ENCODE measurements at regions not wholly inside any gene's neighbourhood (a gene's known extent, or its start where the extent isn't known, plus 50 kb on each side); places are given as distances from the start of the nearest gene placed in this dataset.

DNA sequence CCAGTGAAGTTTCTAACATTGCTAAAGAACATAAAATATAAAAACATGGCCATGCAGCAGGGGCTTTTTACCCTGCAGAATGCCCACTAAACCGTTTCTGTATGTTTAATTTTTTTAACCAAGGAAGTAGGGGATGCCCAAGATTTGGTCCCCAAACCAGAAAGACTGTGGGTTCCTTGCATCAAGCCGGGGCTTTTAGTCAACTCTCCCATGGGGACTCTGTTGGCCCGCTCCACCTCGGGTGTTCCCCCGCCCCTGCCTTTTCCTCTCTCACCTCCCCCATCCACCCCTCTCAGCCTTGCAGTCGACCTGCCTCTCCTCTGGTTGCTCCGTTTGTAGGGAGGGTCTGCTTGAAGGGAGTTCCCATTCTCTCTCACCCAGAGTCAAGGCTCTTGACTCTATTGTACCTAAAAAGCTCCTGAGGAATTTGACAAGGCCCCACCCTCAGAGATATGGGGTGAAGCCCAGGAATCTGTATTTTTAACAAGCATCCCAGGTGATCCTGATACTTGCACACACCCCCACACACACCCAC is 117.5 kb downstream of the TOMM20 start:
- Histone ChIP-seq H4K20me1 (ENCODE audit: control insufficient read depth, insufficient read depth, low read length, poor library complexity, severe bottlenecking) (no peaks in the 10 kb centered on the region), H3K79me2 (ENCODE audit: control insufficient read depth, insufficient read depth, low read length) (no peaks in the 10 kb centered on the region), H3K4me2 (replicated peaks; ENCODE audit: low read depth, low read length, poor library complexity, severe bottlenecking) (peak overlapping the region; percentile 84), H3K27ac (ENCODE audit: low read length in 2 of 2) (peak overlapping the region; percentile 89 to 96), H2AFZ (ENCODE audit: insufficient read depth, low read depth, low read length, poor library complexity, severe bottlenecking) (no peak overlapping the region), H3K9ac (ENCODE audit: low read length) (peak overlapping the region; percentile 72), H3K36me3 (replicated peaks in 1 of 2; ENCODE audit: control extremely low read depth in 1 of 2, control insufficient read depth in 1 of 2, extremely low read depth in 1 of 2, insufficient read depth in 2 of 2, low read length in 1 of 2) (no peaks in the 10 kb centered on the region), H3K9me3 (ENCODE audit: control extremely low read depth in 1 of 3, control insufficient read depth in 2 of 3, insufficient read depth in 1 of 3, low read length in 2 of 3) (peaks cover 0 to 7% (median 0%) of the 10 kb centered on the region in 3 donors), H3K4me3 (ENCODE audit: control extremely low read depth in 1 of 5, extremely low read depth in 1 of 5, insufficient read depth in 1 of 5, low read depth in 2 of 5, low read length in 4 of 5) (peak overlapping the region; percentile 23 to 52 (median 32)), H3K27me3 (replicated peaks in 1 of 4; ENCODE audit: control extremely low read depth in 1 of 4, control insufficient read depth in 3 of 4, insufficient read depth in 4 of 4, low read length in 3 of 4) (no peaks in the 10 kb centered on the region), H3K4me1 (ENCODE audit: control insufficient read depth in 2 of 2, insufficient read depth in 2 of 2, low read length in 2 of 2) (peaks cover 53 to 65% of the 10 kb centered on the region in 2 donors)
- Mint-ChIP-seq H3K27ac (peak overlapping the region; percentile 96), H3K4me1 (peaks cover 87% of the 10 kb centered on the region), H3K9me3 (ENCODE audit: insufficient read depth) (no peaks in the 10 kb centered on the region), H3K27me3 (no peaks in the 10 kb centered on the region), H3K4me3 (peak overlapping the region; percentile 76)
- intact Hi-C loops (cut with micrococcal nuclease), result loop anchor here (1.0 to 2.0 kb wide), 3 partner anchors 33 to 410 kb away; no protein-coding TSS in a partner anchor
- TF ChIP-seq EZH2 (IDR thresholded peaks at IDR 0.05; ENCODE audit: borderline replicate concordance, insufficient read depth, low read depth, low read length, poor library complexity, severe bottlenecking), result no peak
- TF ChIP-seq, protein P1, sequence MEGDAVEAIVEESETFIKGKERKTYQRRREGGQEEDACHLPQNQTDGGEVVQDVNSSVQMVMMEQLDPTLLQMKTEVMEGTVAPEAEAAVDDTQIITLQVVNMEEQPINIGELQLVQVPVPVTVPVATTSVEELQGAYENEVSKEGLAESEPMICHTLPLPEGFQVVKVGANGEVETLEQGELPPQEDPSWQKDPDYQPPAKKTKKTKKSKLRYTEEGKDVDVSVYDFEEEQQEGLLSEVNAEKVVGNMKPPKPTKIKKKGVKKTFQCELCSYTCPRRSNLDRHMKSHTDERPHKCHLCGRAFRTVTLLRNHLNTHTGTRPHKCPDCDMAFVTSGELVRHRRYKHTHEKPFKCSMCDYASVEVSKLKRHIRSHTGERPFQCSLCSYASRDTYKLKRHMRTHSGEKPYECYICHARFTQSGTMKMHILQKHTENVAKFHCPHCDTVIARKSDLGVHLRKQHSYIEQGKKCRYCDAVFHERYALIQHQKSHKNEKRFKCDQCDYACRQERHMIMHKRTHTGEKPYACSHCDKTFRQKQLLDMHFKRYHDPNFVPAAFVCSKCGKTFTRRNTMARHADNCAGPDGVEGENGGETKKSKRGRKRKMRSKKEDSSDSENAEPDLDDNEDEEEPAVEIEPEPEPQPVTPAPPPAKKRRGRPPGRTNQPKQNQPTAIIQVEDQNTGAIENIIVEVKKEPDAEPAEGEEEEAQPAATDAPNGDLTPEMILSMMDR (IDR thresholded peaks at IDR 0.05), result no peak
- POLR2A ChIA-PET, result interaction anchor here (0.7 to 2.2 kb wide), 10 partner anchors 14 to 411 kb away, joined by 4 to 30 read pairs (median 4); partner anchors contain the start of gene IRF2BP2
- no CpG with 5 or more reads among the region's 7 CpGs for WGBS (ENCODE audit: insufficient coverage)
- CTCF ChIA-PET, result interaction anchor here (0.8 to 1.8 kb wide), 12 partner anchors 10 to 400 kb away, joined by 3 to 17 read pairs (median 4); no protein-coding TSS in a partner anchor
- DNase-seq (peak; percentile 86), ATAC-seq (ENCODE audit: low read depth) (peak; percentile 23)
